Brain pericyte (primary cell): ENCODE measurements at regions not wholly inside any gene's neighbourhood (a gene's known extent, or its start where the extent isn't known, plus 50 kb on each side); places are given as distances from the start of the nearest gene placed in this dataset.

Experiments
- DNase-seq: peaks from one replicate; pipeline ENCODE4 v3.0.0-alpha.2; 2012; ENCODE audit warnings: low read depth, low spot score

GRCh38 chr3:31140470-31140869 lies 246.0 kb upstream of the GADL1 start:
- no peak for DNase-seq

GRCh38 chr3:31142139-31142538 lies 247.7 kb upstream of the GADL1 start:
- no peak for DNase-seq

GRCh38 chr3:31142543-31142942 lies 248.1 kb upstream of the GADL1 start:
- DNase-seq, result no peak

- DNase-seq, result no peak
Measured at GRCh38 chr3:31145062-31145461, 250.6 kb upstream of the GADL1 start.

- DNase-seq, result no peak
Measured at GRCh38 chr3:31147550-31147949, 253.1 kb upstream of the GADL1 start.

- no peak for DNase-seq
Measured at GRCh38 chr3:31157047-31157694, 262.7 kb upstream of the GADL1 start.

GRCh38 chr3:31157893-31158620 lies 263.6 kb upstream of the GADL1 start:
- no peak for DNase-seq

GRCh38 chr3:31159331-31160039 lies 265.0 kb upstream of the GADL1 start:
- DNase-seq, result no peak

- DNase-seq, result no peak
Measured at GRCh38 chr3:31161889-31162288, 267.4 kb upstream of the GADL1 start.

- DNase-seq, result no peak
Measured at GRCh38 chr3:31164381-31164780, 269.9 kb upstream of the GADL1 start.

GRCh38 chr3:31165399-31165860 lies 271.0 kb upstream of the GADL1 start:
- peak; percentile 38 for DNase-seq

- DNase-seq, result peak; percentile 65
Measured at GRCh38 chr3:31166249-31166885, 271.9 kb upstream of the GADL1 start.

GRCh38 chr3:31167666-31168065 lies 273.2 kb upstream of the GADL1 start:
- DNase-seq, result no peak

- DNase-seq, result no peak
Measured at GRCh38 chr3:31170932-31171670, 276.6 kb upstream of the GADL1 start.

- DNase-seq, result no peak
Measured at GRCh38 chr3:31172336-31172735, 277.9 kb upstream of the GADL1 start.

- DNase-seq, result no peak
Measured at GRCh38 chr3:31173118-31173718, 278.8 kb upstream of the GADL1 start.

- no peak for DNase-seq
Measured at GRCh38 chr3:31174079-31174478, 279.6 kb upstream of the GADL1 start.

GRCh38 chr3:31176045-31176444 lies 281.6 kb upstream of the GADL1 start:
- DNase-seq, result no peak

GRCh38 chr3:31178467-31178866 lies 284.0 kb upstream of the GADL1 start:
- DNase-seq, result no peak

- no peak for DNase-seq
Measured at GRCh38 chr3:31179768-31180167, 285.3 kb upstream of the GADL1 start.

- DNase-seq, result no peak
Measured at GRCh38 chr3:31180274-31180673, 285.8 kb upstream of the GADL1 start.
